Kidney (tissue), 13 donors: ENCODE measurements at regions not wholly inside any gene's neighbourhood (a gene's known extent, or its start where the extent isn't known, plus 50 kb on each side); places are given as distances from the start of the nearest gene placed in this dataset.

Source experiments
- DNase-seq, 5 donors: peaks; one replicate each; pipeline ENCODE4 v3.0.0-alpha.2; 2013 to 2020
- FAIRE-seq: peaks from 2 replicates; lab custom pipeline; 2012; peaks lifted over from hg19 to GRCh38; lab: Jason Lieb, UNC
- H3K27ac ChIP-seq, 2 donors: one replicate each; pipeline ENCODE4 v1.7.0; 2013; ENCODE audit warnings: low read depth in 2 of 2, low read length in 2 of 2, inconsistent platforms in 1 of 2
- H3K27me3 ChIP-seq: one replicate; pipeline ENCODE4 v1.7.1; 2013; ENCODE audit warnings: low read length, inconsistent platforms; ENCODE audit not compliant: control insufficient read depth, insufficient read depth
- H3K36me3 ChIP-seq, 3 donors: one replicate each; pipeline versions ENCODE4 v1.7.0 to v1.7.1; 2013; ENCODE audit warnings: low read length in 3 of 3, control low read depth in 1 of 3, inconsistent platforms in 1 of 3; ENCODE audit not compliant: insufficient read depth in 3 of 3, control insufficient read depth in 2 of 3
- H3K4me1 ChIP-seq, 3 donors: one replicate each; pipeline versions ENCODE4 v1.7.0 to v1.7.1; 2013; ENCODE audit warnings: low read length in 3 of 3, inconsistent platforms in 1 of 3, low read depth in 1 of 3; ENCODE audit not compliant: control insufficient read depth in 2 of 3, insufficient read depth in 2 of 3
- H3K4me3 ChIP-seq, 3 donors: one replicate each; pipeline versions ENCODE4 v1.7.0 to v1.8.1; 2013; ENCODE audit warnings: low read length in 3 of 3, control low read depth in 1 of 3, inconsistent platforms in 1 of 3
- H3K9ac ChIP-seq, 3 donors: one replicate each; pipeline versions ENCODE4 v1.7.0 to v1.7.1; 2013; ENCODE audit warnings: low read length in 3 of 3, control low read depth in 1 of 3, inconsistent platforms in 1 of 3
- H3K9me3 ChIP-seq, 3 donors: one replicate each; pipeline versions ENCODE4 v1.7.0 to v1.7.1; 2013; ENCODE audit warnings: low read length in 3 of 3, control low read depth in 1 of 3, inconsistent platforms in 1 of 3; ENCODE audit not compliant: control insufficient read depth in 2 of 3, insufficient read depth in 1 of 3
- intact Hi-C: fragments of 100-400 bp; cut with DNase I; formaldehyde crosslinking; loops from one replicate; pipeline ENCODE4 v1.11.1; 2022
- TF ChIP-seq, protein P1 (sequence below): IDR thresholded peaks from 3 replicates; pipeline ENCODE4 v1.5.1; 2012; ENCODE audit warnings: mild to moderate bottlenecking, moderate library complexity, borderline replicate concordance; ENCODE audit not compliant: insufficient read depth; ENCODE audit errors: extremely low read depth
- donor health status: control.
- donor health status: control.
- donor health status: control.
- donor health status: control.
- donor health status: control.
- donor health status: DM: yes; HTN: yes; CAD: no.
- donor health status: Normal renal cell carcinoma (clear cell type).

DNA sequence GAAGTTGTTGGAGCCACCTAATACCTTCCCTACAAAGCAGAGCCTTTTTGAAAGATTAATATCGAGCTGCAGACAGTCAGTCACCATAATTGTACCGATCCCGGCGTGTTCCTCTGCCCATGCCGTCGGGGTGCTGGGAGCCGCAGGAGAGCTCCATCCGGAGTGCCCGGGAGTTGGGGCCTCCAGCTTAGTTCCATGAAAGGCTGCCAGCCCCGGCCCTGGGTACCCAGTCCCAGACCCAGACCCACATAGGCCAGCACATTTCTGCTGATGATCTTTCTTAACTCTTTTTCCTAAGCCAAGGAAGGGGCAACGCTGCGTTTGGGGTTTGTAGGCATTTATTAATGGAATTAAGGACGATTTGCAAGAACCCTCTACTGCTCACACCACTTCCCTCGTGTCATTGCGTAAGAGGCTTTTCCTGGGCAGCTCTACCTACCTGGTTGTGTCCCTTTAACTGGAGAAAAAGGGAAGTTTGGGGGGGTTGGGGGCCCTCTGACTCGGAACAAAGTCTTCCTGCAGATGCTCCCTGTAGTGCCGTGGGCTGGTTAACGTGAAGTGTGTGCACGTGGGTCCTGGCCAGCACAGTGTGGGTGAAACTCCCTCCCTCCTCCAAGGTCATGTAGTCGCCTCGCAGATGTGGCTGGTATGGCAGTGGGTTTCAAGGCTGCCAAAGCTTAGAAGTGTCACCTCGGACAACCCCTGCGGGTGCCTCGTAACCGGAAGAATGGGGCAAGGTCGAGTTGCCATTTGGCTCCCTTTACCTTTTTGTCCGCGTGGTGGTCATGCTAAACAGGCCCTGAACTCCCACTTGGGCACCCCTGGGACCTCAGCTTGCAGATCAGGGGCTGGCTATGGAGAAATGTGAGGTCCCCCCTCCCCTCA, 54.3 kb upstream of the APCDD1L start:
- Histone ChIP-seq H3K36me3 (no peaks in the 10 kb centered on the region), H3K9ac (no peak overlapping the region), H3K4me3 (peak overlapping the region in 2 of 3 donors; percentile 22 to 64), H3K4me1 (peaks cover 4 to 8% (median 6%) of the 10 kb centered on the region in 3 donors), H3K27ac (peak overlapping the region; percentile 49 to 75), H3K27me3 (peaks cover 2% of the 10 kb centered on the region), H3K9me3 (no peaks in the 10 kb centered on the region)
- DNase-seq (peak in 3 of 5 donors; percentile 27 to 66 (median 42)), FAIRE-seq (no peak)
- TF ChIP-seq, protein P1, sequence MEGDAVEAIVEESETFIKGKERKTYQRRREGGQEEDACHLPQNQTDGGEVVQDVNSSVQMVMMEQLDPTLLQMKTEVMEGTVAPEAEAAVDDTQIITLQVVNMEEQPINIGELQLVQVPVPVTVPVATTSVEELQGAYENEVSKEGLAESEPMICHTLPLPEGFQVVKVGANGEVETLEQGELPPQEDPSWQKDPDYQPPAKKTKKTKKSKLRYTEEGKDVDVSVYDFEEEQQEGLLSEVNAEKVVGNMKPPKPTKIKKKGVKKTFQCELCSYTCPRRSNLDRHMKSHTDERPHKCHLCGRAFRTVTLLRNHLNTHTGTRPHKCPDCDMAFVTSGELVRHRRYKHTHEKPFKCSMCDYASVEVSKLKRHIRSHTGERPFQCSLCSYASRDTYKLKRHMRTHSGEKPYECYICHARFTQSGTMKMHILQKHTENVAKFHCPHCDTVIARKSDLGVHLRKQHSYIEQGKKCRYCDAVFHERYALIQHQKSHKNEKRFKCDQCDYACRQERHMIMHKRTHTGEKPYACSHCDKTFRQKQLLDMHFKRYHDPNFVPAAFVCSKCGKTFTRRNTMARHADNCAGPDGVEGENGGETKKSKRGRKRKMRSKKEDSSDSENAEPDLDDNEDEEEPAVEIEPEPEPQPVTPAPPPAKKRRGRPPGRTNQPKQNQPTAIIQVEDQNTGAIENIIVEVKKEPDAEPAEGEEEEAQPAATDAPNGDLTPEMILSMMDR, result no peak
- intact Hi-C loops, result loop anchor here (5.0 kb wide), 1 partner anchor 262 kb away; the partner anchor contains the start of gene RAB22A

DNA sequence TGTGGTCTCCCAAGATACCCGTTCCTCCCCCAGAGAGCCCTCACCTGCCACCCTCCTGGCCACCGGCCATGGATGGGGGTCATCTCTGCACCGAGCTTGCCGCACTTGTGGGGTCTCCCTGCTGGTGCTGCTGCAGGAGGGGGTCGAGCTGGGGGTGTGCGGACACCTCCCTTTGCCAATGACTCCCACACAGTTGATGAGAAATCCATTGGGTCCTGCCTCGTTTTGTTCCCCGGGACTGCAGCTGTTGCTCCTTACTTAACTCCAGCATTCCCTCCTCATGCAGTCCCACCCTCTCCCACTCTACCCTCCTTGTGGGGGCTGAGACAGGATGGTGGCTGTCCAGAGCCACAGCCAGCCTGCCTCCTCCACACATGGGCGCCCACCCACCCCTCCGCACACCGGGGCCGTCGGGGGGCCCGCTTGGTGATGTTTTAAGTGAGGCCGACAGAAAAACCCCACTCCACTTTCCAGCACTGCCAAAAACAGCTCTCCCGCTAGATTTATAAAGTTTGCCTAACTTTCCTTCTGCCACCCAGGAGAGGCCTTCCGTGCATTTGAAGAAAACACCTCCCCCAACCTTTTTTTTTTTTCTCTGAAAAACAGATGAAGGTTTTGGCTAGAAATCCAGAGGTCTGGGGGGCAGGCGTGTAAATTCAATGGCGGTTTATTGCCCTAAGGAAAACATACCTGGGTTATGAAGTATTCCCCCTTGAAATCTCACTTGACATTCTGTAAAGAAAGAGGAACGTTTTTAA, 53.5 kb upstream of the APCDD1L start:
- Histone ChIP-seq H3K27me3 (peaks cover 2% of the 10 kb centered on the region), H3K9ac (no peak overlapping the region), H3K27ac (no peak overlapping the region), H3K4me3 (no peak overlapping the region), H3K4me1 (peaks cover 4 to 8% (median 6%) of the 10 kb centered on the region in 3 donors), H3K9me3 (no peaks in the 10 kb centered on the region), H3K36me3 (no peaks in the 10 kb centered on the region)
- DNase-seq (peak in 3 of 5 donors; percentile 53 to 73 (median 54)), FAIRE-seq (no peak)
- TF ChIP-seq, protein P1, result no peak
- intact Hi-C loops, result loop anchor here (5.0 kb wide), 1 partner anchor 261 kb away; the partner anchor contains the start of gene RAB22A

DNA sequence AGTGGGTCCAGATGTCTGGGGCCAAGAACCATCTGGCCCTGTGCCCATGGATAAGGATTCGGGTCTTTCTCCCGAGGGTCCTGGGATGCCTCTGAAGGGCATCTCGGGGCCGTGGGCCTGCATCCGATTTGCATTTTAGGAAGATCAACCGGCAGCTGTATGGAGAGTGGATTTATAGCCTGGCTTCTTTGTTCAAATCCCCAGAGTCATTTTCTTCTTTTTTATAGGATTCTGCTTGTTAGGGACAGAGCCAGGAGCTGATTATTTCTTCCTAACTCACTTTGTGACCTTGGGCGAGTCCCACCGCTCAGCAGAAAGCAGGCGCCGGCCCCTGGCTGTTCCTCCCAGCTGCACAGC, 52.9 kb upstream of the APCDD1L start:
- Histone ChIP-seq H3K4me3 (no peak overlapping the region), H3K9ac (no peak overlapping the region), H3K9me3 (no peaks in the 10 kb centered on the region), H3K4me1 (peaks cover 4 to 8% (median 6%) of the 10 kb centered on the region in 3 donors), H3K27ac (no peak overlapping the region), H3K27me3 (peaks cover 2% of the 10 kb centered on the region), H3K36me3 (no peaks in the 10 kb centered on the region)
- intact Hi-C loops, result loop anchor here (5.0 kb wide), 1 partner anchor 261 kb away; the partner anchor contains the start of gene RAB22A
- FAIRE-seq, result no peak
- TF ChIP-seq, protein P1, result no peak
- DNase-seq, result peak in 2 of 5 donors; percentile 30 to 59
